Pancreas (tissue), 10 donors: ENCODE measurements at regions not wholly inside any gene's neighbourhood (a gene's known extent, or its start where the extent isn't known, plus 50 kb on each side); places are given as distances from the start of the nearest gene placed in this dataset.
A peak's percentile ranks its signal among the peaks of the same experiment; 100 is the strongest.

Experiments
- ATAC-seq, 4 donors: fragments of 200-7000 bp; cut with Tn5 transposase; one replicate each; pipeline versions ENCODE4 v1.8.0 to v1.9.1; 2020; ENCODE audit warnings: mild to moderate bottlenecking in 4 of 4, moderate library complexity in 4 of 4
- DNase-seq, 6 donors: peaks; one replicate each; pipeline ENCODE4 v3.0.0-alpha.2; 2020
- FAIRE-seq: peaks from 2 replicates; lab custom pipeline; 2012; peaks lifted over from hg19 to GRCh38; lab: Jason Lieb, UNC
- H3K27ac ChIP-seq, 4 donors: fragments of 200-600 bp; sonication (generic); 1 replicate in 3 of 4; 2 replicates in 1 of 4; pipeline versions ENCODE4 v1.5.0 to v1.8.0; 2020
- H3K27me3 ChIP-seq, 4 donors: fragments of 200-600 bp; one replicate each; pipeline ENCODE4 v1.8.0; 2021
- H3K36me3 ChIP-seq, 3 donors: fragments of 200-600 bp; sonication (generic) in 1 of 3; one replicate each; pipeline versions ENCODE4 v1.5.0 to v1.8.0; 2020 to 2021
- H3K4me1 ChIP-seq, 3 donors: fragments of 200-600 bp; one replicate each; pipeline ENCODE4 v1.8.0; 2021
- H3K4me3 ChIP-seq, 4 donors: fragments of 200-600 bp; sonication (generic) in 2 of 4; one replicate each; pipeline versions ENCODE4 v1.5.0 to v1.8.0; 2020 to 2021
- H3K9me3 ChIP-seq, 4 donors: fragments of 200-600 bp; one replicate each; pipeline ENCODE4 v1.8.0; 2021
- WGBS, 2 donors: extraction: QIAGEN DNeasy Blood & Tissue Kit; methylation state at CpG; one replicate each; pipeline ENCODE4 v1.1.7; 2013; 5-methylcytosine and 5-hydroxymethylcytosine counted together
- intact Hi-C, 3 donors: fragments of 100-400 bp; cut with DNase I; formaldehyde crosslinking; loops; one replicate each; pipeline versions ENCODE4 v1.11.1 to v1.14.2; 2022
- TF ChIP-seq, protein P1 (sequence below), 4 donors: fragments of 200-600 bp; sonication (generic) in 3 of 4; IDR thresholded peaks; one replicate each; pipeline versions ENCODE4 v1.5.0 to v1.8.0; 2021; ENCODE audit warnings: antibody characterized with exemption in 4 of 4
- donor health status: healthy with polysubstance abuse.
- donor health status: DM: no; HTN: no; CAD: no; lungs with moderate emphysema.
- donor health status: DM: no; HTN: no; CAD: no.
- donor health status: control.
- donor health status: control.
- donor health status: Bipolar disorder and iron deficiency.
- donor health status: DM: yes; HTN: yes; CAD: no.
- donor health status: DM: no; HTN: no; CAD: no.
- donor health status: DM: no; HTN: no; CAD: no.
- donor health status: DM: yes; HTN: yes; CAD: no.

DNA sequence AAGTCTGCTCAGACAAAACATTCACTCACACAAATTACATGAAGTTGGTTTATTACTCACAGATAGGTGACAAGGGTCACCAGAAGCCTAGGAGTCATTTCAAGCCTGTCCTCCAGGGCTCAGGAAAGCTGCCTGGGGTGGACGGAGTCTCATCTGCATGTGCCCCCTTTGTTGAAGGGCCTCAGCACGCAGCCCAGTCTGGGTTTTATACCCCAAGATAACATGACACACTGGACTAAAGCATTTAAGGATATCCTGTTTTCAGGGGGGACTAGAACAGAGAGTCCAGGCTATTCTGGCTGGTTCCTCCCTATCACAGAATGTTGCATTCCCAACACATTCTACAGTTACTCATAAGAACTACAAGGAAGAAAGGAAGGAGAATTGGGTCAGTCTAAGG lies 164.7 kb downstream of the MREG start:
- WGBS, 2 donors, result 78 to 85% methylated on average over 2 of the region's 2 CpGs
- Histone ChIP-seq H3K36me3 (no peaks in the 10 kb centered on the region), H3K27me3 (no peaks in the 10 kb centered on the region), H3K4me3 (no peak overlapping the region), H3K27ac (no peak overlapping the region), H3K4me1 (no peaks in the 10 kb centered on the region), H3K9me3 (no peaks in the 10 kb centered on the region)
- FAIRE-seq (no peak), DNase-seq (no peak), ATAC-seq (no peak)
- TF ChIP-seq, protein P1, sequence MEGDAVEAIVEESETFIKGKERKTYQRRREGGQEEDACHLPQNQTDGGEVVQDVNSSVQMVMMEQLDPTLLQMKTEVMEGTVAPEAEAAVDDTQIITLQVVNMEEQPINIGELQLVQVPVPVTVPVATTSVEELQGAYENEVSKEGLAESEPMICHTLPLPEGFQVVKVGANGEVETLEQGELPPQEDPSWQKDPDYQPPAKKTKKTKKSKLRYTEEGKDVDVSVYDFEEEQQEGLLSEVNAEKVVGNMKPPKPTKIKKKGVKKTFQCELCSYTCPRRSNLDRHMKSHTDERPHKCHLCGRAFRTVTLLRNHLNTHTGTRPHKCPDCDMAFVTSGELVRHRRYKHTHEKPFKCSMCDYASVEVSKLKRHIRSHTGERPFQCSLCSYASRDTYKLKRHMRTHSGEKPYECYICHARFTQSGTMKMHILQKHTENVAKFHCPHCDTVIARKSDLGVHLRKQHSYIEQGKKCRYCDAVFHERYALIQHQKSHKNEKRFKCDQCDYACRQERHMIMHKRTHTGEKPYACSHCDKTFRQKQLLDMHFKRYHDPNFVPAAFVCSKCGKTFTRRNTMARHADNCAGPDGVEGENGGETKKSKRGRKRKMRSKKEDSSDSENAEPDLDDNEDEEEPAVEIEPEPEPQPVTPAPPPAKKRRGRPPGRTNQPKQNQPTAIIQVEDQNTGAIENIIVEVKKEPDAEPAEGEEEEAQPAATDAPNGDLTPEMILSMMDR (IDR thresholded peaks at IDR 0.05), result no peak
- intact Hi-C loops, result no loop called here

DNA sequence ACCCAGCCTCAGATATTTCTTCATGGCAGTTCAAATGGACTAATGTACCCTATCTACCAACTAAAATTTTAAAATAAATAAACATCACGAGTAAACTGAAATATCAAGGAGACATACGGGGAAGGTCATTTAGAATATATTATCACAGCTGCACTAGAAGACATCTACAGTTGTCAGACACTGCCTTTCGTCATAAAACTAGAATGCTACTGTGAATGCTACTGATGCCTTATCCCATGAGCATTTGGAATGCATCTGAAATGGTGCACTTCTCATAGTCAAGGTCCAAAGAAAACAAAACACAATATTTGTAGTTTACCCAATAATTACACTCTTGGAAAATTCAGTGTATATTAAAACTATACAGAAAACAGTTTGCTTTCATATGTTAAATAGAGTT lies 165.2 kb downstream of the MREG start:
- FAIRE-seq (no peak), ATAC-seq (no peak), DNase-seq (no peak)
- Histone ChIP-seq H3K4me1 (no peaks in the 10 kb centered on the region), H3K27ac (no peak overlapping the region), H3K27me3 (no peaks in the 10 kb centered on the region), H3K9me3 (no peaks in the 10 kb centered on the region), H3K36me3 (no peaks in the 10 kb centered on the region), H3K4me3 (no peak overlapping the region)
- WGBS, 2 donors, result 62 to 66% methylated on average over 3 of the region's 3 CpGs
- TF ChIP-seq, protein P1 (IDR thresholded peaks at IDR 0.05), result no peak
- intact Hi-C loops, result no loop called here

DNA sequence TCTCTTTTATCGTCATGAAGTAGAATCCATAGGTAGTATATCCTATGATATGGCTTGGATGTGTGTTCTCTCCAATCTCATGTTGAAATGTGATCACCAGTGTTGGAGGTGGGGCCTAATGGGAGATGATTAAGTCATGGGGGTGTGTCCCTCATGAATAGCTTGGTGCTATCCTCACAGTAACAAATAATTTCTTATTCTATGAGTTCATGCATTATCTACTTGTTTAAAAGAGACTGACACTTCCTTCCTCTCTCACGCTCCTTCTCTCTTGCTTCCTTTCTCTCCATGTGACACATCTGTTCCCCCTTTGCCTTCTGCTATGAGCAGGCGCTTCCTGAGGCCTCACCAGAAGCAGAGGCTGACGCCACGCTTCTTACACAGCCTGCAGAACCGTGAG lies 165.6 kb downstream of the MREG start:
- no peaks in the 10 kb centered on the region for H3K27me3 ChIP-seq
- TF ChIP-seq, protein P1 (IDR thresholded peaks at IDR 0.05), result no peak
- no peak overlapping the region for H3K27ac ChIP-seq
- no peak overlapping the region for H3K4me3 ChIP-seq
- ATAC-seq (no peak), FAIRE-seq (no peak), DNase-seq (no peak)
- no peaks in the 10 kb centered on the region for H3K36me3 ChIP-seq
- WGBS, 2 donors, result 79 to 89% methylated on average over 6 of the region's 6 CpGs
- H3K4me1 ChIP-seq, result no peaks in the 10 kb centered on the region
- H3K9me3 ChIP-seq, result no peaks in the 10 kb centered on the region
- intact Hi-C loops, result no loop called here

- ATAC-seq (no peak), FAIRE-seq (no peak), DNase-seq (no peak)
- Histone ChIP-seq H3K27me3 (no peaks in the 10 kb centered on the region), H3K36me3 (no peaks in the 10 kb centered on the region), H3K4me3 (no peak overlapping the region), H3K27ac (no peak overlapping the region), H3K9me3 (no peaks in the 10 kb centered on the region), H3K4me1 (no peaks in the 10 kb centered on the region)
- WGBS, 2 donors, result 75 to 83% methylated on average over 3 of the region's 3 CpGs
- intact Hi-C loops, result no loop called here
- TF ChIP-seq, protein P1 (IDR thresholded peaks at IDR 0.05), result no peak
Measured at GRCh38 chr2:215847056-215847455, 166.3 kb downstream of the MREG start.

DNA sequence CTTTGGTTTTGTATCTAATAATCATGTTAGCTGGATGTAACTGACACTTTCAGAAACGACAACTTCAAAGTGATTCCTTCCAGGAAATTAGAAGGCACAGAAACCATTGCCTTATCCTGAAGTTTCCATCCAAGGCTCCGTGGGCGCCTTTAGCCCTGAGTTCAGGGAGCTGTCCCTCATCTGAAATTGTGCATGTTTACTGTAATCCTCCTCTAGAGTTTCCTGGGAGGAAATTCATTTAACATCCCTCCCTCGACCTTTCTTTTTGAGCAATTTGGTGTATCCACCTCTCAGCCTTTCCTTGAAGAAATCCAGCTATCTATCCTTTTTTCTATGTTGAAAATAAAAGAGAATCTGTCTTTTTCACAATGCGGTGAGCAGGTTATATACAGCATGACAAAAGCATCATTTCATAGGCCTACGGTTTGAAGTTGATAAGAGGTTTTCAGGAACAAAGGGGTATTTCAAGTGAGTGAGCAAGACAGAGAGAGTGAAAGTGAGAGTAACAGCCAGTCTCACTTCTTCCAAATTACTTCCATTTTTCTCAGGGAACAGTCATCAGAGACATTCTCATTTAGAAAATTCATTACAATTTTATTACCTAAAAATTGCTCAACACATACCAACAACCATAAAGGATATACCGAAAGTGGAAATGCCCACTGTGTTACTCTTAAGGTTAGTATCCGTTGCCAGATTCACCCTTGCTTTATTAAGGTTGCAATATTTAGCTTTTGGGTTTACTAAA lies 167.3 kb downstream of the MREG start:
- H3K27ac ChIP-seq, result no peak overlapping the region
- FAIRE-seq (no peak), DNase-seq (no peak), ATAC-seq (peak in 1 of 4 donors; percentile 33)
- no peaks in the 10 kb centered on the region for H3K27me3 ChIP-seq
- no peaks in the 10 kb centered on the region for H3K4me1 ChIP-seq
- WGBS, 2 donors, result 47 to 53% methylated on average over 8 of the region's 8 CpGs
- H3K4me3 ChIP-seq, result no peak overlapping the region
- no peaks in the 10 kb centered on the region for H3K36me3 ChIP-seq
- H3K9me3 ChIP-seq, result no peaks in the 10 kb centered on the region
- intact Hi-C loops, result no loop called here
- TF ChIP-seq, protein P1 (IDR thresholded peaks at IDR 0.05), result no peak
